HG03108 (cell line): ENCODE measurements at regions not wholly inside any gene's neighbourhood (a gene's known extent, or its start where the extent isn't known, plus 50 kb on each side); places are given as distances from the start of the nearest gene placed in this dataset.

Source experiments
- ATAC-seq: cut with Tn5 transposase; IDR thresholded peaks from one replicate; pipeline ENCODE4 v1.9.1; 2021; ENCODE audit warnings: moderate library complexity; ENCODE audit not compliant: unreplicated experiment

- ATAC-seq, result no peak
These were observed 455.4 kb downstream of the EBF1 start for GRCh38 chr5:158644301-158644700.

GRCh38 chr5:158643840-158644239 is 455.9 kb downstream of the EBF1 start:
- ATAC-seq, result no peak

- ATAC-seq, result no peak
These were observed 456.8 kb downstream of the EBF1 start for GRCh38 chr5:158642879-158643278.

GRCh38 chr5:158641016-158641415 is 458.7 kb downstream of the EBF1 start:
- no peak for ATAC-seq

GRCh38 chr5:158640593-158640980 is 459.1 kb downstream of the EBF1 start:
- no peak for ATAC-seq

GRCh38 chr5:158639881-158640592 is 459.7 kb downstream of the EBF1 start:
- no peak for ATAC-seq

GRCh38 chr5:158638396-158638795 is 461.3 kb downstream of the EBF1 start:
- ATAC-seq, result no peak

- ATAC-seq, result no peak
These were observed 462.7 kb downstream of the EBF1 start for GRCh38 chr5:158637039-158637438.

- no peak for ATAC-seq
These were observed 464.2 kb downstream of the EBF1 start for GRCh38 chr5:158635565-158635964.

GRCh38 chr5:158634714-158635113 is 465.0 kb downstream of the EBF1 start:
- ATAC-seq, result no peak

GRCh38 chr5:158629591-158630312 is 470.0 kb downstream of the EBF1 start:
- no peak for ATAC-seq

- no peak for ATAC-seq
These were observed 473.0 kb downstream of the EBF1 start for GRCh38 chr5:158626718-158627117.

- ATAC-seq, result no peak
These were observed 475.7 kb downstream of the EBF1 start for GRCh38 chr5:158623971-158624370.

- no peak for ATAC-seq
These were observed 478.3 kb downstream of the EBF1 start for GRCh38 chr5:158621391-158621790.

GRCh38 chr5:158619083-158619788 is 480.5 kb downstream of the EBF1 start:
- ATAC-seq, result no peak

- no peak for ATAC-seq
These were observed 481.5 kb downstream of the EBF1 start for GRCh38 chr5:158618256-158618655.

GRCh38 chr5:158616707-158617106 is 483.0 kb downstream of the EBF1 start:
- ATAC-seq, result no peak

GRCh38 chr5:158614951-158615350 is 484.8 kb downstream of the EBF1 start:
- no peak for ATAC-seq

- no peak for ATAC-seq
These were observed 488.1 kb downstream of the EBF1 start for GRCh38 chr5:158611581-158611980.

GRCh38 chr5:158610051-158610415 is 489.7 kb downstream of the EBF1 start:
- no peak for ATAC-seq

- ATAC-seq, result no peak
These were observed 490.2 kb downstream of the EBF1 start for GRCh38 chr5:158609333-158610050.
